Stimulated activated CD4-positive, alpha-beta T cell treated with anti-CD3 and anti-CD28 coated beads, Interleukin-12 subunit alpha, Interleukin-12 subunit beta, amount 100 ng/mL, for 48 hours (primary cell): ENCODE measurements at regions not wholly inside any gene's neighbourhood (a gene's known extent, or its start where the extent isn't known, plus 50 kb on each side); places are given as distances from the start of the nearest gene placed in this dataset.
"Not testable (repeated sequence)": the region's sequence is repeated elsewhere in the genome, so short reads cannot be mapped to it uniquely, and the experiment has no call there.

ENCODE experiments used
- DNase-seq, 3 donors: peaks; one replicate each; pipeline ENCODE4 v3.0.0-alpha.2; 2020; ENCODE audit warnings: low read depth in 2 of 3, low spot score in 1 of 3

DNA sequence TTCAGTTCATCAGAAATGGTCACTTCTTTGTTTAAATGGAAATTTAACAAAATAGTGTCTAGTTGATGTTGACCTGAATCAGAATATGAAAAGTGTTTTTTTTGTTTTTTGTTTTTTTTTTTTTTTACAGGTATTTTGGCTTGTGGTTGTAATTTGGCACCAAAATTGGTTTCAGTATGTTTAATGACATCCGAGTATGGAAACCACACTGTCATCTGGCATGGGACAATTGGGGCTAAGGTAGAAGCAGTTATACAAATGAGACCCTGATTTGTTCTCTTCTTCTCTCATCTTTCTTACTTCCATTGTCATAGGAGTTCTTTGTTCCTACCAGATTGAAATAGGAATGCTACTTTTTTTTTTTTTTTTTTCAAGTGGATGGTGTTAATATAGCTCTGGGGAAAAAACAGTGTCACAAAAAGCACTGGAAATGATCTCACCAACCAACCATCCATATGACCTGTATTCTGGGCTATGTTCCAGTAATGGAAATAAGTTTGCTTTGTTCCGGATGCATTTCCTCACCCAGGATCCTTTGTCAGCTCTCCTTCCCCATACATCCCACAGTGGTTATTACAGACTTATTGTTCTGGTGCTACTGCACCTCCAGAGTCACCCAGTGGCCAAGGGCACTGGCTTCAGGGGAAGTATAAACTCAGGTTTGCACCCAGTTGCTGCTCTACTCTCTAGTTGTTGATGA lies 95.8 kb downstream of the ATXN3L start:
- no peak for DNase-seq

DNA sequence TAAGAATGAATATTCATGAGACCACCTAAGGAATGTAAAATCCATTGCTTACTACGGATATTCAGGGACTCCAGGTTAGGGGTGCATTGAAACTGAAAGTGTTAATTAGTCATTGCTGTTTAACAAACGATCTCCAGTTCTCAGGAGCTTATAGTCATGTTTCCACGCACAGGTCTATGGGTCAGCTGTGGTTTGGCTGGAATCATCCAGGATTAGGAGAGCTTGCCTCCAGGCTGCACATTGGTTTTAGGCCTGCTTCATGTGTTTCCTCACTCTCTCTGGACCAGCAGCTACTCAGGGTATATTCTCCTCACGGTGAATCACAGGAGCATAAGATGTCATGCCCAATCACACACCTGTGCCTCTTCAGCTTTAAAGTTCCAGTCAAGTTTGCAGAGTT lies 98.9 kb downstream of the ATXN3L start:
- no peak for DNase-seq

DNA sequence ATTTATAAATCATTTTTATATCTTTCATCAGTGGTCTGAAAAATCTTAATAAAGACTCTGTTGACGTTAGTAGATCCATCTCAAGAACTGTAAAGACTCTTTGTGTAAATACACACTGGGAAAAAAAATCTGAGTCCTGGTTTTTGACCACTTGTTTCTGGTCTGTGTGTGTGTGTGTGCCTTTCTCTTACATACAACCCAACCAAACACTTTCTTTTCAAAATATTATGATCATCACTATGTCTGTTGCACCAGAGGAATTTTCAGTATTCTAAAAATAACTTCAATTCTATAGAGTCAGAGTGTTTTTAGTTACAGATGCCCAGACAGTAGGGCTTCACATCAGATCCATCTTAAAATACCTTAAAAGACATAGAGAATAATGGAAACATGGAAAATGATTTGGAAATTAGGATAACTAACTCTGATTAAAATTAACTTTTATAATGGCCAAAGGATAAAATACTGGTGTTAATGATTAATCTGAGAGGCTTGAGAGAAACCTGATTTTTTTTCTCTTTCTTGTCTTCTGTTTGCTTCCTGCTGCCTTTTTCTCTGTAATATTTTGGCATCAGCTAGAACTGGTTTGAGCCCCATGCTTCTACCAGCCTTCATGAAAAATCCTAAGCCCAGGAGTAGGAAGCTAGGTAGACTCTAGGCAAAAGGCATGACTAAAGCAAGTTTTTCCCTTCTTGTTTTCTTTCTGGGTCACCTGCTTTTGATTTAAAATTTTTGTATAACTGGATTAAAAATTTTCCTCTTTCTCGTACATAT lies 99.7 kb downstream of the ATXN3L start:
- DNase-seq = no peak

DNA sequence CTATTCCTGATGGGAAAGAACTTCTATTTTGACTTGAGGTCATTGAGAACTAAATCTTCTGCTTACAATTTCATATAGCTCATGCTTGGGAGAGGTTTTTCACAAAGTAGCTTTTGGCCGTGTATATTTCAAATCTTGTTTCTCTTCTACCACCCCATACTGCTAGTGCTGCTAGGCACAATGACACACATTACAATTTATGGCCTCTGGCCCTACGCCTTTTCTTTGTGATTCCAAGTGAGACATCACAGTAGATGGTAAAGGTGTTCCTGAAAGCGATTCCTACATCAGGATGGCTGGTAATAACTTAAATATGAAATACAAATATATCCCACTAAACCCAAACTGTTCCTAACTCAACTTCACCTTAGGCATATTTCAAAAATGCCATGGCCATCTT lies 101.1 kb downstream of the ATXN3L start:
- DNase-seq = no peak

DNA sequence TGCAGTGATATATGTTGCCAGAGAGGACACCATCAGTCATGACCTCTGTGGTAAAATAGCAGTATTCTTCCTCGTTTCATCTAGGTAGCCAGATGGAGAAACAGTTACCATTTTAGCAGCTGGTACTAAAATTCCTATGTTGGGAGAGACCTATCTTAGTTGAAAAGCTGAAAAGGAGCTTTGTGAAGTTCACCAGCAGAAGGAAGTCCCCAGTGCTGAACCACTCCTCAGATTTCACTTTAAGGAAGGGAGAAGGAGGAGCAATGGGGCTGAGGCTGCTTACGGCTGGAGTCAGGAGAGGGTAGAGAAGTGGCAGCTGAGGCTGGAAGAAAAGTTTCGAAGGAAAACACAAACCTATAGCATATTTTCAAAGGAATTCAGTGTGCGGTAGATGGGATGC lies 103.7 kb downstream of the ATXN3L start:
- no peak for DNase-seq

DNA sequence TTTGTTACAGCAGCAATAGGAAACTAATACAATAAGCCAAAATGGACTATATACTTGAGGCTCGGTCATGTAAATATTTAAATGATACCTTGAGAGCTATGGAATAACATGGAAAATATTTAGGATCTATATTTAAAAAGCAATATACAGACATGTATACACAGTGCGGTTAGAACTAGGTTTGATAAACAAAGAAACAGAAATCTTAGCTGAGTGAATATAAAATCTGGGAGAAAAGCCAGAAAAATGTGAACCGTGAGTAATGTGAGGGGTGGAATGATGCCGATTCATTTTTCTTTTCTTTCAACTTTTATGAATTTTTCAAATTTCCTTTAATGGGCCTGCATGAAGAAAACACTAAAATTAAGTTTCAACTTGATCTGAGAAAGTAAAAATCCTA lies 104.1 kb downstream of the ATXN3L start:
- DNase-seq = no peak

DNA sequence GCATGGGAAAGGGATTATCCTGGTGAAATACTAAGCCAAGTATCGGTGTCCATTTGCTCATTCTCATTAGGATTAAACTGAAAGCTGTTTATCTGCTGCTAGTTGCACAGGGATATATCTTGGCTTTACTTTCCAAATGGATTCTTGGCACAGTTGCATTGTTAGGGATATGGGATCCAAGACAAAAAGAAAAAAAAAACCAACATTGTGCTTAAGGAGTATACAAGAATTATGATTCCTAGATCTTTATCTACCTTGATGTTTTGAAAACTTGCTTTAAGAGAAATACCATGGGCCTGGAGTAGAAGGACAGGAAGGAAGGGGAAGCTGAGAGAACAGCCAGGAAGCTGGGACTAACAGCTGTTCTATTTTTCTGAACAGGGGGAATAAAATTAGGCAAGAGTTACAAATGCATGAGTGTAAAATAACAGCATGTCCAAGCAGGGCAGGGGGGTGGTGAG lies 107.6 kb downstream of the ATXN3L start:
- no peak for DNase-seq

DNA sequence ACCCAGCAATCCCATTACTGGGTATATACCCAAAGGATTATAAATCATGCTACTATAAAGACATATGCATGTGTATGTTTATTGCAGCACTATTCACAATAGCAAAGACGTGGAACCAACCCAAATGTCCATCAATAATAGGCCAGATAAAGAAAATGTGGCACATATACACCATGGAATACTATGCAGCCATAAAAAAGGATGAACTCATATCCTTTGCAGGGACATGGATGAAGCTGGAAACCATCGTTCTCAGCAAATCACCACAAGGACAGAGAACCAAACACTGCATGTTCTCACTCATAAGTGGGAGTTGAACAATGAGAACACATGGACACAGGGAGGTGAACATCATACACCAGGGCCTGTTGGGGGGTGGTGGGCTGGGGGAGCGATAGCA lies 109.7 kb downstream of the ATXN3L start:
- not testable (repeated sequence) for DNase-seq

DNA sequence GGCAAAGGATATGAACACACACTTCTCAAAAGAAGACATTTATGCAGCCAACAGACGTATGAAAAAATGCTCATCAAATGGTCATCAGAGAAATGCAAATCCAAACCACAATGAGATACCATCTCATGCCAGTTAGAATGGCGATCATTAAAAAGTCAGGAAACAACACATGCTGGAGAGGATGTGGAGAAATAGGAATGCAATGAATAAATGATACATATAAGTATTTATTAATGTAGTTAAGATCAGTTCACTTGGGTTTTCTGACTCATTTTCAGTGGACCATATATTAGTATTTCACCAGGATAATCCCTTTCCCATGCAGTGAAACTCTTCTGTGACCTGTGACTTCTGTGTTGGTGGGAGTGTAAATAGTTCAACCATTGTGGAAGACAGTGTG lies 110.1 kb downstream of the ATXN3L start:
- not testable (repeated sequence) for DNase-seq

DNA sequence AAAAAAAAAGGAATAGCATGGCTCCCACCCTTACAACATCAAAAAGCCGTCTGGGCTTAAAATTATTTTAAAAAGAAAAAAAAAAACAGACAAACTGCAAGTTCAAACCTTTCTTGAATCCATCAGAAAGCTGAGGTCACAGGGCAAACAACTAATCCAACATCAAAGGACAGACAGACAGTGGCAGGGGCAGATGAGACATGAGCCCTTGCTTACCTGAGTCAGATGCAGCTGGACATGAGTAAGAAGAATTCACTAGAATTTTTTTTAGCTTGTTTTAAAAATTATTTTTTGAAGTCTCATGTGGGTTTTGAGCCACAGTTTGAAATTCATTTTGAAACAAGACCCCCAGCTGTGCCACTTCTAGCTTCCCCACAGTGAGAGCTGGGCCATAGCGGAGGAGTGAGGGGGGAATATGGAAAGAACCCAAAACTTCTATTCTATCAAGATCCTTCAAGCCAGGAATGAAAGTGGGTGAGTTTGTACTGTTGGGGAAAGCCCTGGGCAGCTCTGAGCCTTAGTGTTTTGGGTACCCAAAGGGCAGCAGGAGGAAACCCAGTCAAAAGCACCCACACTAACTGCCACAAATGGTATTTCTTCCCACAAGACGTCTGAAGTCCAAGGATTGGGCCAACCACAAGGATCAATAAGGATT lies 111.4 kb downstream of the ATXN3L start:
- no peak for DNase-seq

DNA sequence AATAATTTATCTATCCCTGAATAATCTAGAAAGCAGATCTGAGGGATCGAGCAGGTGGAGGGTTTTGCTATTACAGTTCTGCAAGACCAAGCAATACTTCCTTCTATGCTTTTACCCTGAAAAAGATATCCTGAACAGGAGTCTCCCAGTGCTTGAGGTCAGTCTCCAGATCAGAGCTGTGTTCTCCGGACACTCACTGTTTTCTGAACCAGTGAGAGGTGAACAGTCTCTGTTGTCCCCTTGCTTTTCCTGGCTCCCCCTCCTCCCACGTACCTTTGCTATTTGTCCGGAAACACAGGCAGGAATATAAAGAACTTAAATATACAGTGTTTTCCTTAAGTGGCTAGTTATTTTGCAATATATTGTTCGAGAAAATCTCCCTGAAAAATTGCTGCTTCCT lies 116.6 kb downstream of the ATXN3L start:
- DNase-seq = no peak

DNA sequence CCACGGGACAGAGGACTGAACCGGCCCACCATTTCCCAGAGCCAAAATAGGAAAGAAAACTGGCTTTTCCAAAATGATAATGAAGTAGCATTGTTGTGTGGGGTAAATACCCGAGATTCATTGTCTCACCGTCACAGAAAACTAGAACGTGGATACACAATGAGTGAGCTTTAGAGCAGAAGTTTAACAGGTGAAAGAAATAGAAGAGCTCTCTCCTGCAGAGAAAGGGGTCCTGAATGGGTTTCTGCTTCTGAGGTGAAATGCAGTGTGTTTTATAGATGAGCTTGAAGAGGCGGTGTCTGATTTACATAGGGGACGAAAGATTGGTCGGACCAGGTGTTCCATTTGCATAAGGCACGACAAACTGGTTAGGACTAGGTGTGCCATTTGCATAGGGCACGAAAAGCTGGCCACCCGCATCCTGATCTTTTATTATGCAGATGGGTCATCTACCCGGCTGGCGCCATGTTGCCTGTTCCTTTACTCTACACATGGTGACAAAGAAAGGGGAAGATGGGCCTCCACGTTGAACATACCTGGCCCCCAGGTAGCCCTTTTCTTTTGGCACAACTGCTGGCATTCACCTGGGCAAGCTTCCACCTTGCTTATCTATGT lies 118.1 kb downstream of the ATXN3L start:
- DNase-seq = no peak

DNA sequence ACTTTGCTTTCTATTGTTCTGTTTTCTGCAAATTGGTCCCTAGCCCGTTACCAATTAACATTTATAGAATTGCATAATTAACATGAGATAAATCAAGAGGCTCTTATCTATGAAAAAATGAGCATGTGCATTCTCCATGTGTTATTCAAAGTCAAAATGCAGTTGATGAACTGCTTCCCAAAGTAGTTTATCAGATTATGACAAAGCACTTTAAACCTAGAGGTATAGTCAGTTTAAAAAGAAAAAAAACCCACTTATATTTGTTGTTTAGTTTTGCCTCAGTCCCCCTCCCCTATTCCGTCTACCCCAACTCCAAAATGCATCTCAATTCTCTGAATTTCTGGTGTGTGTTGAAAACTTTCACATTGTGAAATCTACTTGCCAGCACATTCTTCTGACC lies 119.5 kb downstream of the ATXN3L start:
- no peak for DNase-seq

DNA sequence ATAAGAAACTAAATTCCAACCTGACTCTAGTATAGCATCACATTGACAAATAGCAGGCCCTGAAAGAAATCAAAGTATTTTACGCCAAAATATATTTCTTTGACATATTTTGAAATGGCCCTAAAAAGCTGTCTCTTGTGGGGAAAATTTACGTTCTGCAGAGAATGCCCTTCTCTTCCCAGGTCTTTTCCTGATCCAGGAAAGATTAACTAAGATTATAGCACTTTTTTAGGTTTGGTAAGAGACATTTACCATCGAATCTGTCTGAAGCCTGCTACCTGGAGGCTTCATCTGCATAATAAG lies 121.1 kb downstream of the ATXN3L start:
- DNase-seq = no peak

DNA sequence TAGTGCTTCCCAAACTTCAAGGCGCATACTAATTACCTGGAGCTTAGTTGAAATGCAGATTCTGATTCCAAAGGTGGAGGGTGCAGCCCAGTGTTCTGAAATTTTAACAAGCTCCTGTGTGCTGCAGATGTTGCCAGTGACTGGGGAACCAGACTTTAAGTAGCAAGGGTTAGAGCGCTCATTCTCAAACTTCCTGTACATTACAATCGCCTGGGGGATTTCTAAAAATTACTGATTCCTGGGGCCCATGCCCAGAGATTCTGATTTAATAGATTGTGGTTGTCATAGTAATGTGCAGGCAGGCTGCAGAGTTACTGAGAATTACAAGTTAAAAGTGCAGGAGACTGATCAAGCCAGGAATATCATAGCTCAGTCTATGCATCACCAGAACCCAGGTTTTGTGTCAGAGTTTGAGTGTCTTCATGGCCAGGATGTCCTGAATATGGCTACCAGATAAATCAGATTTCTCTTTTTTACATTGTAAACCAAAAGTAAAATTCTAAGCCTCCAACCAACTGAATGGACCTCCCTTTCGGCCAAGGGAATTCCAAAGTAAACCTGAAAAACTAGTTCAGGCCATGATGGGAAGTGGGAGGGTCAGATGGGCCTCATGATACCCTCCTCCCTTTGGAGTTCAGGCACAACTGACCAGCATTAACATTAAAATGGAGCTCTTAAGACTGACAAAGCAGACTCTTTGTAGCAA lies 121.6 kb downstream of the ATXN3L start:
- no peak for DNase-seq

DNA sequence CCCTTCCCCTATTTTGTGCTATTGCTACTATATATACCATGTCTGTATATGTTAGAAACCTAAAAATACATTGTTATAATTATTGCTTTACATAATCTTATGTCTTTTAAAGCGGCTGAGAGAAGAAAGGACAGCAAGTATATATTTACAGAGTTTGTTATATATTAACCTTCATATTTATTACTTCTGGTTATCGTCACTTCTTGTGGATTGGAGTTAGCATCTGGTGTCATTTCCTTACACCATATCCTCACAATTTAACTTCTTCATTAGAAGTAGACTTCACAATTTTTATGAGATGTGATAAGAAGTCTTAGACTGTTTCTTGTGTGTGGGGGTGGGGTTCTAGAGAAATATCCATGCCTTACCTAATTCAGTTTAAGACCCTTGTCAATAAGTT lies 123.1 kb downstream of the ATXN3L start:
- no peak for DNase-seq

DNA sequence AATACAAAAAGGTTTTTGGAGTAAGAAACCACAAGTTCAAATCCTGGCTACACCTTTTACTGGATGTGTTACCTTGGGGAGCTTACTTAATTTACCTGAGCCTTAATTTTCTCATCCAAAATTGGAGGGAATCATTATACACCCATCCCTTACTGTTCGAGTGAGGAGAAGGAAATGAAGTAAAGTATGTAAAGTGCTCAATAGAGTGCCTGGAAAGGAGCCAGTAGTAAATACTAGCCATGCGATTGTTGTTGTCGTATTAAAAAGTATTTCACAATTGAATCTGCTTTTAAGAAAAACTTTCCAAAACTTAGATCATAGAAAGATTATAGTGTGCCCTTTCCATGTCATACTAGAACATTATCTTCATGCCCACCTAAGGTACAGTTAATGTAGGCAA lies 124.5 kb downstream of the ATXN3L start:
- no peak for DNase-seq

DNA sequence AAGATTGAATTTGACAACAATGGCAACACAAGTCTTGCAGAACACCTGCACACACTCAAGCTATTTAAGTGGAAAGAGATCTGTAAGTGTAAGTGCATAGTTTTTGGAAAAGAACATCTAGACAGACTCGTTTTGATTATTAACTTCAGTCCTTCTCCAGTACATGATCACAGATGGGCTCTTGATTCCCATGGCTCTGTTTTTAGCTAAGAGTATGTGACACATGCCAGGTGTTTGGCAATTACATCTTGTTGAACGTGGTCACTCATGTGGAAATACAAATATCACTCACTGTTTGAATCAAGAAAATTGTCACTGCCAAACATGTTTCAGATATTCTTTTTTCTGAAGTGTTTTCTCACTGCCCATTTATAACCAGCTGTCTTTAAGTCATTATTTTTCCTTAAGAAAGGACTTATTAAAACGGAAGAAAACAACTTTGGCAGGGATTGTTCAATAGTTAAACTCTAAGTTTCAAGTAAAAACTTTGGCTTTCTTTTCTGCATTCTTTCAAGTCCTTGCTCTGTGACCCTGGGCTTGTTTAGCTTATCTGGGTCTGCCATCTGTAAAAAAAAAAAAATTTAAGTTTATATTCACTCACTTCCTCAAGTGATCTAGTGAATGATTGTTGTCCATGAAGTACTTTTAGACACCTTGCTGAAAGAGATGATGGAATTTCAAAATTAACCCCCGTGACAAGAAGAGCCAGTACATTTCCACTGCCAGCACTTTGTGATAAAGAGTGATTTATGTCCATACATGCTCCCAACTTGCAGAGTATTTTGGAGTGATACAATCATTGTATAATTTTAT lies 125.4 kb downstream of the ATXN3L start:
- no peak for DNase-seq

DNA sequence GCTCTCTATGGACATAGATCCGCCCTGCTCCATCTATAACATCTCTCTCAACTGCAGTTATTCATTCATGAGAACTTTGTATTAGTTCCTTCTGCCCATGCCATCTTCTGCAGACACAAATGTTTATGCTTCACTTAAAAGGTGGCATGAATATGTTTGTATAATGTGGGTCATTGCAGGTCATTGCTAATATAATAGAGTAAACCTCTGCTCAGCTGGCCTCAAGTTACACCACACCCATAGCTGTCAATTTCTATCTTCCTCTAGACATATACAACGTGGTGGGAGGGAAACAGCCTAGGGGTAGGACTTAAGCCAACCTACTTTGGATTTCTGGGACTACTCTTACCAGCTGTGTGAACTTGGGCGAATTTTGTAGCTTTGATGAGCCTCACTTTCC lies 129.8 kb downstream of the ATXN3L start:
- no peak for DNase-seq

DNA sequence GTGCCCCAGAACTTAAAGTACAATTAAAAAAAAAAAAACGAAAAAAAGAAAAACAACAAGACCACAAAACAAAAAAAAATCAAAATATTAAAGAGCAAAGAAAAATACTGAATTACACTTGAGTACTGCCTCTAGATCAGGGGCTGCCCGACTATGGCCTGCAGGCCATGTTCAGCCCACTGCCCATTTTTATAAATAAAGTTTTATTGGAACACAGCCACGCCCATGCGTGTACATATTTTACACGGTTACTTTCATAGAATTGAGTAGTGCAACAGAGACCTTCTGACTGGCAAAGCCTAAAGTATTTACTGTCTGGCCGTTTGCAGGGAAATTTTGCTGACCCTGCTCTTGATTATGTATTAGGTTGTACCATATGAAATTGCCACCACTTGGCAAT lies 130.5 kb downstream of the ATXN3L start:
- DNase-seq = no peak
